Stomach (tissue), 8 donors: ENCODE measurements at regions not wholly inside any gene's neighbourhood (a gene's known extent, or its start where the extent isn't known, plus 50 kb on each side); places are given as distances from the start of the nearest gene placed in this dataset.

ENCODE experiments used
- DNase-seq, 2 donors: peaks; one replicate each; pipeline versions ENCODE4 v3.0.0 to v3.0.0-alpha.2; 2013 to 2019
- H3K27ac ChIP-seq, 5 donors: fragments of 200-600 bp in 4 of 5; sonication (generic) in 4 of 5; one replicate each; pipeline ENCODE4 v1.5.1; 2013 to 2019; ENCODE audit warnings: mild to moderate bottlenecking in 1 of 5, moderate library complexity in 1 of 5
- H3K27me3 ChIP-seq, 3 donors: fragments of 200-600 bp; sonication (generic); one replicate each; pipeline ENCODE4 v1.5.1; 2017 to 2019; ENCODE audit warnings: mixed run types in 1 of 3
- H3K36me3 ChIP-seq, 4 donors: fragments of 200-600 bp; sonication (generic); 1 replicate in 3 of 4; 2 replicates in 1 of 4; pipeline ENCODE4 v1.5.1; 2016 to 2019
- H3K4me1 ChIP-seq, 4 donors: fragments of 200-600 bp; sonication (generic); one replicate each; pipeline ENCODE4 v1.5.1; 2016 to 2019
- H3K4me3 ChIP-seq, 4 donors: fragments of 200-600 bp; sonication (generic) in 3 of 4; one replicate each; pipeline ENCODE4 v1.5.1; 2016 to 2019; ENCODE audit warnings: mild to moderate bottlenecking in 1 of 4
- H3K9me3 ChIP-seq, 4 donors: fragments of 200-600 bp; sonication (generic); one replicate each; pipeline ENCODE4 v1.5.1; 2016 to 2019
- EP300 ChIP-seq: sonication (generic); formaldehyde crosslinking; IDR thresholded peaks from one replicate; pipeline ENCODE4 v1.6.1; 2017; ENCODE audit warnings: antibody characterized with exemption
- POLR2A ChIP-seq, 4 donors: fragments of 450-650 bp; IDR thresholded peaks; one replicate each; pipeline ENCODE4 v1.6.1; 2016; ENCODE audit warnings: antibody characterized with exemption in 4 of 4, control low read depth in 2 of 4, mild to moderate bottlenecking in 1 of 4, moderate library complexity in 1 of 4
- POLR2AphosphoS5 ChIP-seq, 3 donors: sonication (generic); formaldehyde crosslinking; IDR thresholded peaks; one replicate each; pipeline ENCODE4 v1.6.1; 2016; ENCODE audit warnings: antibody characterized with exemption in 3 of 3
- WGBS, 5 donors: extraction: QIAGEN DNeasy Blood & Tissue Kit in 3 of 5; methylation state at CpG; one replicate each; pipeline versions ENCODE4 v1.1.5 to v1.1.7; 2013 to 2018; 5-methylcytosine and 5-hydroxymethylcytosine counted together
- intact Hi-C: fragments of 100-400 bp; cut with DNase I; formaldehyde crosslinking; loops from one replicate; pipeline ENCODE4 v1.15.1; 2023; ENCODE audit warnings: low total_unique reads
- TF ChIP-seq, protein P1 (sequence below), 7 experiments: fragments of 450-650 bp in 4 of 7; fragments of 200-600 bp in 3 of 7; sonication (generic) in 3 of 7; IDR thresholded peaks; one replicate each; pipeline ENCODE4 v1.5.1; 2016 to 2019; ENCODE audit warnings: antibody characterized with exemption in 7 of 7, control low read depth in 2 of 7, mild to moderate bottlenecking in 1 of 7
- donor health status: healthy with polysubstance abuse.
- donor health status: Bipolar disorder and iron deficiency.
- donor health status: healthy.

DNA sequence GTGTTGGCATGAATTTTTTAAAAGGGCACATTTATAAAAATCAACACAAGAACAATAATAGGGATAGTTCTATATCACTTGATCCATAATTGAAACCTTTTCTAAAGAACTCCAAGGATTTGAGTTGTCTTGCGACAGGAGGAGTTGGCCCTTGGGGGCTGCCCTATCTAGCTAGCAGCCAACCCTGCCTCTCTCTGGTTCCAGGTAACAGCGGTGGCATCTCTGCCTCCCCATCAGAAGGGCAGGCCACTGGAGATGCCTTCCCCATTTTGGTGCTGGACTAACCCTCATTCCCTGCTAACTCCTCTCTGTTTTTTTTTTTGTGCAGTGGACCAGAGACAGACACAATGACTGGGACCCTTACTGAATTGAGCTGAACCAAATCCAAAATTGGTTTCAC, 393.0 kb downstream of the MED10 start:
- Histone ChIP-seq H3K27me3 (no peaks in the 10 kb centered on the region), H3K27ac (no peak overlapping the region), H3K4me1 (no peaks in the 10 kb centered on the region), H3K36me3 (no peaks in the 10 kb centered on the region), H3K4me3 (no peak overlapping the region), H3K9me3 (no peaks in the 10 kb centered on the region)
- intact Hi-C loops = no loop called here
- no peak for DNase-seq
- 91 to 100% (median 94%) methylated on average over 2 of the region's 2 CpGs for WGBS, 5 donors
- TF ChIP-seq POLR2A (IDR thresholded peaks at IDR 0.05) = no peak
- no peak for TF ChIP-seq EP300
- TF ChIP-seq, protein P1, sequence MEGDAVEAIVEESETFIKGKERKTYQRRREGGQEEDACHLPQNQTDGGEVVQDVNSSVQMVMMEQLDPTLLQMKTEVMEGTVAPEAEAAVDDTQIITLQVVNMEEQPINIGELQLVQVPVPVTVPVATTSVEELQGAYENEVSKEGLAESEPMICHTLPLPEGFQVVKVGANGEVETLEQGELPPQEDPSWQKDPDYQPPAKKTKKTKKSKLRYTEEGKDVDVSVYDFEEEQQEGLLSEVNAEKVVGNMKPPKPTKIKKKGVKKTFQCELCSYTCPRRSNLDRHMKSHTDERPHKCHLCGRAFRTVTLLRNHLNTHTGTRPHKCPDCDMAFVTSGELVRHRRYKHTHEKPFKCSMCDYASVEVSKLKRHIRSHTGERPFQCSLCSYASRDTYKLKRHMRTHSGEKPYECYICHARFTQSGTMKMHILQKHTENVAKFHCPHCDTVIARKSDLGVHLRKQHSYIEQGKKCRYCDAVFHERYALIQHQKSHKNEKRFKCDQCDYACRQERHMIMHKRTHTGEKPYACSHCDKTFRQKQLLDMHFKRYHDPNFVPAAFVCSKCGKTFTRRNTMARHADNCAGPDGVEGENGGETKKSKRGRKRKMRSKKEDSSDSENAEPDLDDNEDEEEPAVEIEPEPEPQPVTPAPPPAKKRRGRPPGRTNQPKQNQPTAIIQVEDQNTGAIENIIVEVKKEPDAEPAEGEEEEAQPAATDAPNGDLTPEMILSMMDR (IDR thresholded peaks at IDR 0.05) = no peak
- TF ChIP-seq POLR2AphosphoS5 (IDR thresholded peaks at IDR 0.05) = no peak

DNA sequence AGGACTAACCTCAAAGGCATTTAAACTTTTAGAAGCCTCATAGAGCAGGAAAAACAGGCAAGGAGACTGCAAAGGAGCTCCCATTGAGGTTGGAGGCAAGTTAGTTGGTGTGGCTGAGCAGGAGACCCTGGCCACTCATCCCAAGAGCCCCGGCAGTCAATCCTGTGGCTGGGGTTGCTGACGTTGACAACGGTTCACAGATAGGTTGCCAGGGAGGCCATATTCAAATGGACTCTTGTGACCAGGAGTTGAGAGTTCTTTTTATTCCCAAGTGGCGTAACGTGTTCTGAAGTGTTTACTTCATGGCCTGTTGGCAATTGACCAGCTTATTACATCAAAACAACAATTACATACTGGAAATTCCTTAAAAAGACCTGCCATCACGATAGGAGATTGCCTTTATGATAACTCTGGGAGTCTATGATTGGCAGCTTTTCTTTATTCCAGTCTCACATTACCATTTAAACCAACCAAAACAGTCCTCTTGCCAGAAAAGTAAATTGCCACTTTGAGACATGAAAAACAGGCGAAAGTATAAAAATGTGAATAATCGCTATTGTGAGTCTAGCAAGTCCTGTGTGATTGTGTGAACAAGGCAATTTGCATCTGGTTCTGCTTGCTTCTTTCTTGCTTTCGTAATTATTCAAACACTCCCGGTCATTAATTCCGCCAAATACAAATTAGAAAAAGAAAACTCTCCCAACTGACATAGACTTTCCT, 394.9 kb downstream of the MED10 start:
- no peak for DNase-seq
- Histone ChIP-seq H3K9me3 (no peaks in the 10 kb centered on the region), H3K36me3 (no peaks in the 10 kb centered on the region), H3K4me3 (no peak overlapping the region), H3K27ac (no peak overlapping the region), H3K27me3 (no peaks in the 10 kb centered on the region), H3K4me1 (no peaks in the 10 kb centered on the region)
- TF ChIP-seq, protein P1 (IDR thresholded peaks at IDR 0.05) = no peak
- TF ChIP-seq POLR2AphosphoS5 (IDR thresholded peaks at IDR 0.05) (no peak), POLR2A (IDR thresholded peaks at IDR 0.05) (no peak), EP300 (no peak)
- intact Hi-C loops = no loop called here
- WGBS, 5 donors = 79 to 85% (median 81%) methylated on average over 11 of the region's 11 CpGs

GRCh38 chr5:5981562-5981961, 396.8 kb downstream of the MED10 start:
- WGBS, 5 donors = 78 to 91% (median 86%) methylated on average over 2 of the region's 2 CpGs
- intact Hi-C loops = no loop called here
- DNase-seq = no peak
- Histone ChIP-seq H3K4me3 (no peak overlapping the region), H3K27ac (no peak overlapping the region), H3K27me3 (no peaks in the 10 kb centered on the region), H3K4me1 (no peaks in the 10 kb centered on the region), H3K36me3 (no peaks in the 10 kb centered on the region), H3K9me3 (no peaks in the 10 kb centered on the region)
- TF ChIP-seq, protein P1 (IDR thresholded peaks at IDR 0.05) = no peak
- TF ChIP-seq POLR2A (IDR thresholded peaks at IDR 0.05) (no peak), EP300 (no peak), POLR2AphosphoS5 (IDR thresholded peaks at IDR 0.05) (no peak)

GRCh38 chr5:5980538-5980895, 397.8 kb downstream of the MED10 start:
- Histone ChIP-seq H3K4me1 (no peaks in the 10 kb centered on the region), H3K27me3 (no peaks in the 10 kb centered on the region), H3K36me3 (no peaks in the 10 kb centered on the region), H3K9me3 (no peaks in the 10 kb centered on the region), H3K4me3 (no peak overlapping the region), H3K27ac (no peak overlapping the region)
- intact Hi-C loops = no loop called here
- TF ChIP-seq EP300 (no peak), POLR2AphosphoS5 (IDR thresholded peaks at IDR 0.05) (no peak), POLR2A (IDR thresholded peaks at IDR 0.05) (no peak)
- TF ChIP-seq, protein P1 (IDR thresholded peaks at IDR 0.05) = no peak
- no peak for DNase-seq
- WGBS, 5 donors = 60 to 64% (median 60%) methylated on average over 4 of the region's 4 CpGs
